NCI-H82 (cell line): ENCODE measurements at regions not wholly inside any gene's neighbourhood (a gene's known extent, or its start where the extent isn't known, plus 50 kb on each side); places are given as distances from the start of the nearest gene placed in this dataset.
"Not testable (repeated sequence)": the region's sequence is repeated elsewhere in the genome, so short reads cannot be mapped to it uniquely, and the experiment has no call there.

Source experiments
- DNase-seq: peaks from one replicate; lab custom pipeline; 2025; lab: John Stamatoyannopoulos, UW

DNA sequence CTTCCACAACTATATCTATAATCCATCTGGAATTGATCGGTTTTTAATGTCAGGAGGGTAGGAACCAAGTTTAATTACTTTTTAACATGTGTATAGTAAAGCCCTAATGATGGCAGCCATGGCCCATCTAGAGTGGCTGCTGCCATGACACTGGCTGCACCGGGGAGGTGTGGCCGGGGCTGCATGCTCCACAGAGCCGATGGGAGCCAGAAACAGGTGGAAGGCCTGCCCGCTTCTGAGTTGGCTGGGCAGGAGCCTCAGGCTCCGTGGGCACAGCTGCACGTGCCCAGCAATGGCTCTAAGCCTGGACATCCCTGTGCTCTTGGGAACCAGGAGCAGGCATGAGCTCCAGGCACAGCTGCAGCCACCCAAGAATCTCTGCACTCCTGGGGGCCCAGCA, 73.0 kb downstream of the GBP6 start:
- no peak for DNase-seq

- DNase-seq, result not testable (repeated sequence)
Observed at GRCh38 chr1:89438301-89438700, 74.4 kb downstream of the GBP6 start.

- DNase-seq, result no peak
Observed at GRCh38 chr1:89440911-89441310, 77.1 kb downstream of the GBP6 start.

DNA sequence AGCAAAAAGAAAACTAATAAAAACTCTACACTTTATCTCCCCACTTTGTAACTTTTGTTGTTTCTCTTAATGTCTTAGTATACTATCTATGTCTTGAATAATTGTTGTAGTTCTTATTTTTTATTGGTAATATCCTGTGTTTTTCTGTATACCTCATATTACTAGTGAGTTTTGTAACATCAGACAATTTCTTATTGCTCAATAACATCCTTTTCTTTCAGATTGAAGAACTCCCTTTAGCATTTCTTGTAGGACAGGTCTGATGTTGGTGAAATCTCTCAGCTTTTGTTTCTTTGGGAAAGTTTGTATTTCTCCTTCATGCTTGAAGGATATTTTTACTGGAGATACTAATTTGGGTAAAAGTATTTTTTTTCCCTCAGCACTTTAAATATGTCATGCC, 79.8 kb upstream of the LRRC8B start:
- no peak for DNase-seq

- DNase-seq, result no peak
Observed at GRCh38 chr1:89451011-89451410, 73.6 kb upstream of the LRRC8B start.

- no peak for DNase-seq
Observed at GRCh38 chr1:89453123-89453972, 71.3 kb upstream of the LRRC8B start.

DNA sequence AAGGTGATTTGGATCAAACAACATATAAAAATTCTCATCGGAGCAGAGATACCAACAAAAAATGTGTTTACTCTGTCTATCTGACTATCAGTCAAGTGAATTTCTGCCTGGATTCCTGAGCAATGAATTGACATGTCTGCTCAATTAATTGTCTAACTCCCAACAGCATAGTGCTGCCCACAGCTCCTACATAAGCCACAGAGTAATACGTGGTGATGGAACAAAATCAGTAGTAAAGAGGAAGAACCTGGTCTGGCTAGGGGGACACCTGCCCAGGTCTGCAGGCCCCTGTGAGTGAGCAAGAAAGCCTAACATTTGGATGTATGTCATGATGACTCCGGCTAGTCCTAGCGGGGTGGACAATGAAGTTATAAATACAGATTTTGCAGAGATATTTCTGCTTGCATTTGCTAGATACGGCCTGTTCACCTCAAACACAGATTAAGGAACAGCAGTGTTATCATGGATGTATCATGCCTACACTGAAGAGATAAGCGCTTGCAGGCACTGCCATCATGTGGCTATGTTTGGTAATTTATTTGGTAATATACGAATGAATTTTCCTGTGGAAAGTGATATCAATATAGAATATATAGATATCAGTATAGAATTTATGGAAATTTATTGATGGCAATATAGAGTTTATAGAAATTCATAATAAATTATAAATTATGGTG, 69.6 kb upstream of the LRRC8B start:
- DNase-seq, result peak; percentile 85

- DNase-seq, result no peak
Observed at GRCh38 chr1:89457046-89457445, 67.6 kb upstream of the LRRC8B start.

DNA sequence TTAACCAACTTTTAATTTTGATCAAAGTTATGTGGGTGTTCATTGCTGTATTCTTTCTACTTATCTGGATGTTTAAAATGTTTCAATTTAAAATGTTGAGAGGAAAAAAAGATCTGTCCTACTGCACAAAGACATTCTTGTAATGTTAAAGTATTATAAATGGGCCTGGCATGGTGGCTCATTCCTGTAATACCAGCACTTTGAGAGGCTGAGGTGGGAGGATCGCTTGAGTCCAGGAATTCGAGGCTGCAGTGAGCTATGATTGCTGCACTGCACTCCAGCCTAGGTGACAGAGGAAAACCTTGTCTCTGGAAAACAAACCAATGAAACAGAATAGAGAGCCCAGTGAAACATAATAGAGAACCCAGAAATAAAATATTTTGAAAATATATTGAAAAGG, 65.5 kb upstream of the LRRC8B start:
- no peak for DNase-seq

GRCh38 chr1:89460325-89460724, 64.3 kb upstream of the LRRC8B start:
- DNase-seq, result no peak

GRCh38 chr1:89462250-89462649, 62.4 kb upstream of the LRRC8B start:
- no peak for DNase-seq

DNA sequence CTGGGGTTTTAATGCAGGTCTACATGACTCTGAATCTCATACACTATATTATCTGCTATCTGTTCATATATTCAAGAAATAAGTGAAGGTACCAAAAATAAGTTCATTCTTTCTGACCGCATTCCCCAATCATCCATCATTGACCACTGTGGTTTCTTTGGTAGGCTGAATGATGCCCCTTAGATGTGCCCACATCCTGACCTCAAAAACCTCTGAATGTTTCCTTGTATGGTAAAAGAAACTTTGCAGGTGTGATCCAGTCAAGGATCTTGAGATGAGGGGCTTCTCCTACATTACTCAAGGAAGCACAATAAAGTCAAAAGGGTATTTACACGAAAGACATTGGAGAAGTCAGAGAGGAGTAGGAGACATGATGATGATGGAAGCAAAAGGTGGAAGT, 60.6 kb upstream of the LRRC8B start:
- DNase-seq, result no peak

DNA sequence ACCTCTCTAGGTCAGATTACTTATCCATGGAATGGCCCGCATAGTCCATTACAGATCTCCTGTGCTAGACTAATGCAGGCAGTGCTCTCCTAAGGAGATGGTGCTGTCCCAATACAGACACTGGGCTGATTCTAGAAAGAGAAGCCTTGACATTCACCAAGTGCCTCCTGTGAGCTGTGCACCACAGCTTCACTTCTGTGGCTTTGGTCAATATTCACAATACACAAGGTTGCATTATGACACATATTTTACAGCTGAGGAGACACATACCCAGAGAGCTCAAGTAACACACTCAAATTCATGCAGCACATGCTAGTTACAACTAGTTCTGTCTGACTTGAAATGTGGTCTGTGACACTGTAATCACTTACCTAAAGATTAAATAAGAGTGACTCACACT, 59.4 kb upstream of the LRRC8B start:
- DNase-seq, result no peak

GRCh38 chr1:89466307-89466930, 58.2 kb upstream of the LRRC8B start:
- DNase-seq, result no peak

GRCh38 chr1:89472253-89472652, 52.4 kb upstream of the LRRC8B start:
- DNase-seq, result no peak

DNA sequence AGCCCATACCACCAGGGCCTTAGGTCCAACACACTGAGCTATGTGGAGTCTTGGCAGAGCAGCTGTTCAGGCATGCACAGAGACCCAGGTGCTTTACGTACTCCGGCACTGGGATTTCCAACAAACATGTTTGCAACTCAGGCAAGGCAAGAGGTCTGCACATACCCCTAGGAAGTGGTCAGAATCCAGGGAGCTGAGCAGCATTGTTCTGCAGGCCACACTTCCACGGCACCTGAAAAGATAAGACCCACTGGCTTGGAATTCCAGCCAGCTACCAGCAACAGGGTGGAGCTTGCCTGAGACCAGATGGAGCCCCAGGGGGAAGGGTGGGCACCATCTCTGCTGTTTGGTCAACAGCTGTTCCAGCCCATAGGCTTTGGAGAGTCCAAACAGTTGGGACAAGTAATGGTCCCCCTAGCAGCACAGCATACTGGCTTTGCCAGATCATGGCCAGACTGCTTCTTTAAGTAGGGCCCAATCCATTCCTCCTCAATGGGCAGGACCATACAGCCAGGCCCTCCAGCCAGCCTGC, 51.7 kb upstream of the LRRC8B start:
- DNase-seq, result no peak
